ENCODE measurements at regions not wholly inside any gene's neighbourhood (a gene's known extent, or its start where the extent isn't known, plus 50 kb on each side); places are given as distances from the start of the nearest gene placed in this dataset.

DNA sequence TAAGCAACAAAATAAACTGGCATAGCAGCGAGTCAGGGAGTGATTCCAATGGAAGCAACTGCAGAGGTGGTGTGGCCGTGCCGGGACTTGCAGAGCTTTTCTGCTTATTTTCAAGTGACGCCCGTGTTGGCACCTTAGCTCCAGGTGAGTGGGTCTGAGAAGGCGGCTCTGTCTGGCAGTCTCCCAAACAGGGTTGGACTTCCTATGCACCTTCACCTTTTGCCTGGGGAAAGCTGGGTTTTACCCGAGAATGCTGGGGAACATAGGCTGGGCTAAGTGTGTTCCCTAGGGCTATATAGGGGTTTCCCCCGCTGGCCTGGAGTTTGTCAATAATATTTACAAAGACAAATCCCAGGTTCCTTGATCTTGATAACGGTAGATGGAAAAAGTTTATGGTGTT lies 179.9 kb upstream of the TBL1XR1 start:
- no peaks in the 10 kb centered on the region for H3K4me1 ChIP-seq
- DNase-seq, result no peak
- TF ChIP-seq, protein P1, sequence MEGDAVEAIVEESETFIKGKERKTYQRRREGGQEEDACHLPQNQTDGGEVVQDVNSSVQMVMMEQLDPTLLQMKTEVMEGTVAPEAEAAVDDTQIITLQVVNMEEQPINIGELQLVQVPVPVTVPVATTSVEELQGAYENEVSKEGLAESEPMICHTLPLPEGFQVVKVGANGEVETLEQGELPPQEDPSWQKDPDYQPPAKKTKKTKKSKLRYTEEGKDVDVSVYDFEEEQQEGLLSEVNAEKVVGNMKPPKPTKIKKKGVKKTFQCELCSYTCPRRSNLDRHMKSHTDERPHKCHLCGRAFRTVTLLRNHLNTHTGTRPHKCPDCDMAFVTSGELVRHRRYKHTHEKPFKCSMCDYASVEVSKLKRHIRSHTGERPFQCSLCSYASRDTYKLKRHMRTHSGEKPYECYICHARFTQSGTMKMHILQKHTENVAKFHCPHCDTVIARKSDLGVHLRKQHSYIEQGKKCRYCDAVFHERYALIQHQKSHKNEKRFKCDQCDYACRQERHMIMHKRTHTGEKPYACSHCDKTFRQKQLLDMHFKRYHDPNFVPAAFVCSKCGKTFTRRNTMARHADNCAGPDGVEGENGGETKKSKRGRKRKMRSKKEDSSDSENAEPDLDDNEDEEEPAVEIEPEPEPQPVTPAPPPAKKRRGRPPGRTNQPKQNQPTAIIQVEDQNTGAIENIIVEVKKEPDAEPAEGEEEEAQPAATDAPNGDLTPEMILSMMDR (IDR thresholded peaks at IDR 0.05), result no peak
- no peak for TF ChIP-seq POLR2A (IDR thresholded peaks at IDR 0.05)
- H3K4me3 ChIP-seq, result no peak overlapping the region
- H3K9me3 ChIP-seq, result no peaks in the 10 kb centered on the region
- ATAC-seq, result no peak
- H3K36me3 ChIP-seq, result no peaks in the 10 kb centered on the region
- intact Hi-C loops (cut with DNase I), result no loop called here
- H3K27me3 ChIP-seq, result no peaks in the 10 kb centered on the region
- 91% methylated on average over 4 of the region's 9 CpGs for whole genome bisulfite sequencing (ENCODE audit: insufficient coverage, low coverage, low lambda C conversion rate, missing lambda C conversion rate)
- H3K27ac ChIP-seq, result no peak overlapping the region

DNA sequence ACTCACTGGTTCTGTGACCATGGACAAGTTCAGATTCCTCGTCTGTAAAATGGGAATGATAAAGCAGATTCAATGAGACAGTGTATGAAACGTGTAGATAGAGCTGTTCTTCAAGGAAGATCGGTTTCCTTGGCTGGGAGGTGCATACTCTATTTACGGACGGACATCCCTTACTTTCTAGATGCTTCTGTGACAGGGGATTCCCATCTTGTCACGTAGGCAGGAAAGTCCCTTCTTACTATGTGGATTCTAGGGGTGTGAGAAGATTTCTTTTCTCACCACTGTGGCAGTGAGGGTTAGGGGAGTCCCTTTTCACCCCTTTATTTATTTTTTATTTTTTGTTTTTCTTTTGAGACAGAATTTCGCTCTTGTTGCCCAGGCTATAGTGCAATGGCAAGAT lies 180.9 kb upstream of the TBL1XR1 start:
- Histone ChIP-seq H3K27me3 (no peaks in the 10 kb centered on the region), H3K27ac (no peak overlapping the region), H3K36me3 (no peaks in the 10 kb centered on the region), H3K9me3 (no peaks in the 10 kb centered on the region), H3K4me3 (no peak overlapping the region), H3K4me1 (no peaks in the 10 kb centered on the region)
- DNase-seq, result no peak
- ATAC-seq, result no peak
- intact Hi-C loops (cut with DNase I), result no loop called here
- TF ChIP-seq POLR2A (IDR thresholded peaks at IDR 0.05), result no peak
- TF ChIP-seq, protein P1 (IDR thresholded peaks at IDR 0.05), result no peak
- 69% methylated on average over 7 of the region's 7 CpGs for WGBS (ENCODE audit: insufficient coverage, low coverage, low lambda C conversion rate, missing lambda C conversion rate)

DNA sequence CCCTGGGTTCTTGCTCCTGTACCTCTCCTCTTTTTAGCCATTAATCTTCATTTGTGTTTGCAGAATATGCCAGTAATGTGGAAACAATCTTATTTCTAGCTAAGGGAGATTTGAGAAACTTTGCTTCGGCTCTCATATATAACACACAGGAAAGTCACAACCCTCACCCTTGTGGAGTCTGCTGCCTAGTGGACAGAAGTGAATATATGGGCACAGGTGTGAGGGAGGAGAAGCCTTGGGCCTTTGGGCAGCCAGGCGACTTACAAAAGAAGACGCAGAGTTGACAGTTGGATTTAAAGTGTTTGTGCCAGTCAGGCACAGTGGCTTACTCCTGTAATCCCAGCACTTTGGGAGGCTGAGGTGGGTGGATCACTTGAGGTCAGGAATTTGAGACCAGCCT lies 181.8 kb upstream of the TBL1XR1 start:
- DNase-seq, result no peak
- no peak overlapping the region for H3K27ac ChIP-seq
- ATAC-seq, result peak in 3 of 4 donors; percentile 46 to 66 (median 58)
- H3K4me1 ChIP-seq, result no peaks in the 10 kb centered on the region
- no peaks in the 10 kb centered on the region for H3K9me3 ChIP-seq
- H3K36me3 ChIP-seq, result no peaks in the 10 kb centered on the region
- H3K27me3 ChIP-seq, result no peaks in the 10 kb centered on the region
- TF ChIP-seq, protein P1 (IDR thresholded peaks at IDR 0.05), result peak in 2 of 4 donors; percentile 13 to 25
- no peak for TF ChIP-seq POLR2A (IDR thresholded peaks at IDR 0.05)
- WGBS (ENCODE audit: insufficient coverage, low coverage, low lambda C conversion rate, missing lambda C conversion rate), result 64% methylated on average over 1 of the region's 3 CpGs
- no peak overlapping the region for H3K4me3 ChIP-seq
- intact Hi-C loops (cut with DNase I), result no loop called here

DNA sequence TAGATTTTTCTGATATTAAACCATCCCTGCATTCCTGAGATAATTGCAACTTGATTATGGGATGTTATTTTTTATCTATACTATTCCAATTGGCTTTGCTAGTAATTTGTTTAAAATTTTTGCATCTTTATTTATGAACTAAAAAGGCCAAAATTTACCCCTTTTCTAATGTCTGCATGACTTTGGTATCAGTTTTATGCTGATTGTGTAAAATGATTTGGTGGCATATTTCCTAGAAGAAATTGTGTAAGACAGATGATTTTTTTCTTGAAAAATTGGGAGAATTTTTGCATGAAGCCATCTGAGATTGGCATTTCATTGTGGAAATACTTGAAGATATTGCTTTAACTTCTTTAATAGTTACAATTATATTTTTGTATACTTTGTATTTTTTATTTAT lies 183.8 kb upstream of the TBL1XR1 start:
- Histone ChIP-seq H3K4me1 (no peaks in the 10 kb centered on the region), H3K27ac (no peak overlapping the region), H3K36me3 (no peaks in the 10 kb centered on the region), H3K9me3 (no peaks in the 10 kb centered on the region), H3K4me3 (no peak overlapping the region), H3K27me3 (no peaks in the 10 kb centered on the region)
- DNase-seq, result no peak
- intact Hi-C loops (cut with DNase I), result no loop called here
- no peak for ATAC-seq
- TF ChIP-seq, protein P1 (IDR thresholded peaks at IDR 0.05), result no peak
- TF ChIP-seq POLR2A (IDR thresholded peaks at IDR 0.05), result no peak

DNA sequence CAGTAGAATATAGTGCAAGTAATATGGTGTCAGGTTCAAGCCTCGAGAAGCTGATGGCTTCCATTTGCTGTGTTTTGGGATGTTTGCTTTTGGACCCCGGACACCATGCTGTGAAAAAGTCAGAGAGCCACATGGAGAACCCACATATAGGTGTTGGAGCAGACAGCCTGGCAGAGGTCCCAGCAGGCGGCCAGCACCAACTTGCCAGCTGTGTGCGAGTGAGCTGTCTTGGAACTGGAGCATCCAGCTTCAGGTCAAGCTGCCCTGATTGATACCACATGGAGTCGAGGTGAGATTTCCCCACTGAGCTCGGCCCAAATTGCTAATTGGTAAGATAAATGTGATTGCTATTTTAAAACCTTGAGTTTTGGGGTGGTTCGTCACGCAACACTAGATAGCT lies 185.7 kb upstream of the TBL1XR1 start:
- TF ChIP-seq POLR2A (IDR thresholded peaks at IDR 0.05), result no peak
- TF ChIP-seq, protein P1 (IDR thresholded peaks at IDR 0.05), result no peak
- WGBS (ENCODE audit: insufficient coverage, low coverage, low lambda C conversion rate, missing lambda C conversion rate), result 96% methylated on average over 7 of the region's 8 CpGs
- no peaks in the 10 kb centered on the region for H3K4me1 ChIP-seq
- H3K9me3 ChIP-seq, result no peaks in the 10 kb centered on the region
- H3K27ac ChIP-seq, result no peak overlapping the region
- ATAC-seq (no peak), DNase-seq (no peak)
- H3K4me3 ChIP-seq, result no peak overlapping the region
- intact Hi-C loops (cut with DNase I), result no loop called here
- H3K27me3 ChIP-seq, result no peaks in the 10 kb centered on the region
- no peaks in the 10 kb centered on the region for H3K36me3 ChIP-seq
